MM.1S (cell line): ENCODE measurements at regions not wholly inside any gene's neighbourhood (a gene's known extent, or its start where the extent isn't known, plus 50 kb on each side); places are given as distances from the start of the nearest gene placed in this dataset.
A peak's percentile ranks its signal among the peaks of the same experiment; 100 is the strongest.

Source experiments
- DNase-seq: peaks from one replicate; pipeline ENCODE4 v3.0.0-alpha.2; 2015
- H2AFZ ChIP-seq: fragments of 300-600 bp; sonication (generic); 2 replicates; pipeline ENCODE4 v1.6.0; 2016; ENCODE audit warnings: antibody characterized with exemption, low read length
- H3F3A ChIP-seq: fragments of 300-600 bp; sonication (generic); 2 replicates; pipeline ENCODE4 v1.6.1; 2016; ENCODE audit warnings: mild to moderate bottlenecking, antibody characterized with exemption, low read length, moderate library complexity, mixed read lengths; ENCODE audit not compliant: insufficient read depth
- H3K27ac ChIP-seq: fragments of 300-600 bp; sonication (generic); 2 replicates; pipeline ENCODE4 v1.5.1; 2016; ENCODE audit warnings: mild to moderate bottlenecking, low read length
- H3K27me3 ChIP-seq: fragments of 300-600 bp; sonication (generic); replicated peaks from 2 replicates; pipeline ENCODE4 v1.6.0; 2016; ENCODE audit warnings: low read length; ENCODE audit not compliant: insufficient read depth
- H3K36me3 ChIP-seq: fragments of 300-600 bp; sonication (generic); replicated peaks from 2 replicates; pipeline ENCODE4 v1.6.1; 2016; ENCODE audit warnings: mild to moderate bottlenecking, low read length, mixed read lengths; ENCODE audit not compliant: insufficient read depth
- H3K4me1 ChIP-seq: fragments of 300-600 bp; sonication (generic); 2 replicates; pipeline ENCODE4 v1.6.1; 2016; ENCODE audit warnings: low read length, mixed read lengths
- H3K4me2 ChIP-seq: fragments of 300-600 bp; sonication (generic); 2 replicates; pipeline ENCODE4 v1.6.0; 2016; ENCODE audit warnings: low read depth, low read length
- H3K4me3 ChIP-seq: fragments of 300-600 bp; sonication (generic); 2 replicates; pipeline ENCODE4 v1.5.1; 2016; ENCODE audit warnings: low read length, mixed read lengths
- H3K79me2 ChIP-seq: fragments of 300-600 bp; sonication (generic); 2 replicates; pipeline ENCODE4 v1.6.1; 2016; ENCODE audit warnings: mixed run types, low read length, mixed read lengths
- H3K9ac ChIP-seq: fragments of 300-600 bp; sonication (generic); 2 replicates; pipeline ENCODE4 v1.6.1; 2016; ENCODE audit warnings: low read length, mixed read lengths
- H3K9me2 ChIP-seq: fragments of 300-600 bp; sonication (generic); replicated peaks from 2 replicates; pipeline ENCODE4 v1.6.1; 2016; ENCODE audit warnings: mild to moderate bottlenecking, low read length, mixed read lengths; ENCODE audit not compliant: insufficient read depth
- H3K9me3 ChIP-seq: fragments of 300-600 bp; sonication (generic); replicated peaks from 2 replicates; pipeline ENCODE4 v1.6.1; 2016; ENCODE audit warnings: mild to moderate bottlenecking, low read length, mixed read lengths; ENCODE audit not compliant: insufficient read depth
- H4K20me1 ChIP-seq: fragments of 300-600 bp; sonication (generic); 2 replicates; pipeline ENCODE4 v1.6.1; 2016; ENCODE audit warnings: mild to moderate bottlenecking, low read length, moderate library complexity, mixed read lengths; ENCODE audit not compliant: insufficient read depth
- CTCF ChIP-seq: fragments of 300-600 bp; sonication (generic); IDR thresholded peaks from 2 replicates; pipeline ENCODE4 v1.5.1; 2016; ENCODE audit warnings: antibody characterized with exemption, low read length, mixed read lengths
- EZH2 ChIP-seq: fragments of 300-600 bp; sonication (generic); optimal IDR thresholded peaks from 2 replicates; pipeline ENCODE3; 2017; ENCODE audit warnings: low read depth, mild to moderate bottlenecking, antibody characterized with exemption, low read length, mixed read lengths
- EZH2phosphoT487 ChIP-seq: fragments of 300-600 bp; sonication (generic); IDR thresholded peaks from 2 replicates; pipeline ENCODE4 v1.6.1; 2018; ENCODE audit warnings: antibody characterized with exemption, low read length

- Histone ChIP-seq H3K4me3 (no peak overlapping the region), H3K4me2 (no peak overlapping the region), H4K20me1 (no peaks in the 10 kb centered on the region), H3K9ac (no peak overlapping the region), H3K27ac (no peak overlapping the region), H3K9me3 (no peaks in the 10 kb centered on the region), H3K27me3 (no peaks in the 10 kb centered on the region), H3K79me2 (no peaks in the 10 kb centered on the region), H3K36me3 (no peaks in the 10 kb centered on the region), H3K9me2 (no peaks in the 10 kb centered on the region), H3K4me1 (no peaks in the 10 kb centered on the region), H3F3A (no peaks in the 10 kb centered on the region), H2AFZ (no peak overlapping the region)
- DNase-seq = no peak
- TF ChIP-seq CTCF (no peak), EZH2phosphoT487 (no peak), EZH2 (no peak)
These were observed 506.6 kb upstream of the SPHKAP start for GRCh38 chr2:228688007-228688645.

- Histone ChIP-seq H3K36me3 (no peaks in the 10 kb centered on the region), H3F3A (no peaks in the 10 kb centered on the region), H3K79me2 (no peaks in the 10 kb centered on the region), H3K9me3 (no peaks in the 10 kb centered on the region), H3K9me2 (no peaks in the 10 kb centered on the region), H2AFZ (no peak overlapping the region), H3K4me2 (no peak overlapping the region), H3K27me3 (no peaks in the 10 kb centered on the region), H3K4me1 (no peaks in the 10 kb centered on the region), H3K4me3 (no peak overlapping the region), H3K27ac (no peak overlapping the region), H3K9ac (no peak overlapping the region), H4K20me1 (no peaks in the 10 kb centered on the region)
- DNase-seq = no peak
- TF ChIP-seq EZH2 (no peak), EZH2phosphoT487 (no peak), CTCF (no peak)
These were observed 500.5 kb upstream of the SPHKAP start for GRCh38 chr2:228681979-228682378.

GRCh38 chr2:228681426-228681825 lies 499.9 kb upstream of the SPHKAP start:
- Histone ChIP-seq H2AFZ (no peak overlapping the region), H3K36me3 (no peaks in the 10 kb centered on the region), H3K4me2 (no peak overlapping the region), H3K4me1 (no peaks in the 10 kb centered on the region), H3K4me3 (no peak overlapping the region), H3K9ac (no peak overlapping the region), H3K79me2 (no peaks in the 10 kb centered on the region), H4K20me1 (no peaks in the 10 kb centered on the region), H3K9me3 (no peaks in the 10 kb centered on the region), H3K27ac (no peak overlapping the region), H3K27me3 (no peaks in the 10 kb centered on the region), H3K9me2 (no peaks in the 10 kb centered on the region), H3F3A (no peaks in the 10 kb centered on the region)
- peak; percentile 11; the same call in 1 of the 2 replicates for TF ChIP-seq CTCF
- TF ChIP-seq EZH2phosphoT487 = no peak
- no peak for TF ChIP-seq EZH2
- no peak for DNase-seq
